OCI-LY1 (cell line): ENCODE measurements at regions not wholly inside any gene's neighbourhood (a gene's known extent, or its start where the extent isn't known, plus 50 kb on each side); places are given as distances from the start of the nearest gene placed in this dataset.
"Not testable (repeated sequence)": the region's sequence is repeated elsewhere in the genome, so short reads cannot be mapped to it uniquely, and the experiment has no call there.

Experiments used
- CTCF ChIP-seq: fragments of 200-600 bp; sonication (generic), shearing (Covaris generic); IDR thresholded peaks from 2 replicates; pipeline ENCODE4 v1.5.1; 2017; ENCODE audit warnings: mild to moderate bottlenecking, antibody characterized with exemption, low read length, moderate library complexity, mixed read lengths
- EZH2 ChIP-seq: fragments of 200-600 bp; sonication (generic), shearing (Covaris generic); IDR thresholded peaks from 2 replicates; pipeline ENCODE4 v1.8.0; 2017; ENCODE audit warnings: borderline replicate concordance, mixed run types, mild to moderate bottlenecking, antibody characterized with exemption, low read length, moderate library complexity, mixed read lengths

GRCh38 chr16:86078711-86079110, 179.7 kb downstream of the IRF8 start:
- TF ChIP-seq CTCF, EZH2: not testable (repeated sequence)
